ENCODE measurements at regions not wholly inside any gene's neighbourhood (a gene's known extent, or its start where the extent isn't known, plus 50 kb on each side); places are given as distances from the start of the nearest gene placed in this dataset.

- Histone ChIP-seq H3K36me3 (ENCODE audit: control insufficient read depth in 2 of 2, insufficient read depth in 1 of 2, low read length in 2 of 2) (no peaks in the 10 kb centered on the region), H3K9me3 (ENCODE audit: control insufficient read depth, insufficient read depth, low read depth, low read length) (no peaks in the 10 kb centered on the region), H3K27ac (ENCODE audit: extremely low read depth, low read depth, low read length) (no peak overlapping the region), H3K4me1 (ENCODE audit: control insufficient read depth, insufficient read depth, low read length) (no peaks in the 10 kb centered on the region), H3K4me3 (ENCODE audit: low read depth, low read length) (no peak overlapping the region)
- ChIA-PET CTCF (interaction anchor here (0.7 kb wide), 1 partner anchor 10 kb away, joined by 3 read pairs; no protein-coding TSS in a partner anchor), POLR2A (no interaction called here)
- no peak for TF ChIP-seq ZNF140 (tag by site-specific recombination; IDR thresholded peaks at IDR 0.05)
- no peak for TF ChIP-seq KLF8 (tag by site-specific recombination; IDR thresholded peaks at IDR 0.05)
- no peak for TF ChIP-seq ZNF157 (tag by site-specific recombination; IDR thresholded peaks at IDR 0.05)
- TF ChIP-seq ZBTB7A (tag by site-specific recombination; IDR thresholded peaks at IDR 0.05; ENCODE audit: low read depth), result no peak
- TF ChIP-seq ZNF221 (tag by site-specific recombination; IDR thresholded peaks at IDR 0.05; ENCODE audit: borderline replicate concordance), result no peak
- no peak for TF ChIP-seq ZXDB (tag by site-specific recombination; IDR thresholded peaks at IDR 0.05)
- no peak for TF ChIP-seq ZNF560 (tag by site-specific recombination; IDR thresholded peaks at IDR 0.05; ENCODE audit: borderline replicate concordance)
Observed at GRCh38 chr2:122639711-122640110, 884.3 kb downstream of the TSN start.

DNA sequence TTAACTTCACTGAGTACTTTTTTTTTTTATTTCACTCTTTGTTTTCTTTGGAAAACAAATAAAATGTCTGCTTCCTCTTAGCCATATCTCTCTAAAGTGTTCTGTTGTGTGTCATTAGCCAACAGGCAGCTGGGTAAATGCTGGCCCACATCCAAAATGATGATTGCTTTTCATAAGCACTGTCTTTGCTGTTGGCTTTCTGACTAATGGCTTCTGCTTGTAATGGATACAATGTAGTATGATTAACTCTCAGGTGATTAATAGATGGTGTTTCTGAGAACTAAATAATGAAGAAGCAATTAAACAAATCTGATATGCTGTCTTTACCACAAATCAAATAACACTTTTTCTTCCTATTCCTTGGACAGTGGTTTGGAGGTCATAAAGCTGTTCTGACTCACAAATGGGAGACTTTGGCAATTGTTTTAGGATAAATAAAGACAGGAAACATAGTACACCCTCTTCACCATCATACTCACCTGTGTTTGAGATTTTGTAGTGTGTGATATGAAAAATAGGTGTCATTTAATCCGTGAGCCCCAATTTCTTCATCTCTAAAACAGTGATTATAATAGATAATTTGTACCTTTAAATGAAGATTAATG, 888.4 kb downstream of the TSN start:
- no peak for TF ChIP-seq ZNF530 (tag by site-specific recombination; IDR thresholded peaks at IDR 0.05; ENCODE audit: low read depth)
- TF ChIP-seq ZNF274 (IDR thresholded peaks at IDR 0.05; ENCODE audit: low read length), result no peak
- TF ChIP-seq ZNF274 (tag by site-specific recombination; IDR thresholded peaks at IDR 0.05; ENCODE audit: borderline replicate concordance), result no peak
- no peak for TF ChIP-seq ZNF560 (tag by site-specific recombination; IDR thresholded peaks at IDR 0.05; ENCODE audit: borderline replicate concordance)
- TF ChIP-seq ZFP69B (tag by site-specific recombination; IDR thresholded peaks at IDR 0.05), result no peak
- POLR2A ChIA-PET, result no interaction called here
- no peak overlapping the region for H3K4me3 ChIP-seq (ENCODE audit: low read depth, low read length)
- H3K27ac ChIP-seq (ENCODE audit: extremely low read depth, low read depth, low read length), result no peak overlapping the region
- no peaks in the 10 kb centered on the region for H3K36me3 ChIP-seq (ENCODE audit: control insufficient read depth in 2 of 2, insufficient read depth in 1 of 2, low read length in 2 of 2)
- CTCF ChIA-PET, result no interaction called here
- no peaks in the 10 kb centered on the region for H3K4me1 ChIP-seq (ENCODE audit: control insufficient read depth, insufficient read depth, low read length)
- no peaks in the 10 kb centered on the region for H3K9me3 ChIP-seq (ENCODE audit: control insufficient read depth, insufficient read depth, low read depth, low read length)

DNA sequence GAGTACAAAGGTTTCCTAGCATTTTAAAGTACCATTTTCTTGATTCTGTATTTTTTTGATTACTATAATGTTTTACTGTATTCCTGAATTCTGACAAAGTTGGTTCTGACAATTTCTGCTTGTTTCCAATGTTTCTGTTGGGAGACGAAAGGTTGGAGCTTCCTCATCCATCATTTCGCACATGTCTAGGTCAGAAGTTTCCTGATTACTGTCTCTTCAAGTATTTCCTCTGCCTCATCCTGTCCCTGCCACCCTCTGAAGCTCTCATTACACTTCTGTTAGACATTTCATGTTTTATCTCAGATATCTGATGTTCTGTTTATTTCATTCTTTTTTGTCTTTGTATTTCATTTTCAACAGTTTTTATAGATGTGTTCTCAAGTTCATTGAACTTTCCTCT, 895.8 kb downstream of the TSN start:
- Histone ChIP-seq H3K9me3 (ENCODE audit: control insufficient read depth, insufficient read depth, low read depth, low read length) (no peaks in the 10 kb centered on the region), H3K27ac (ENCODE audit: extremely low read depth, low read depth, low read length) (no peak overlapping the region), H3K36me3 (ENCODE audit: control insufficient read depth in 2 of 2, insufficient read depth in 1 of 2, low read length in 2 of 2) (no peaks in the 10 kb centered on the region), H3K4me3 (ENCODE audit: low read depth, low read length) (no peak overlapping the region), H3K4me1 (ENCODE audit: control insufficient read depth, insufficient read depth, low read length) (no peaks in the 10 kb centered on the region)
- ChIA-PET CTCF (interaction anchor here (0.7 kb wide), 1 partner anchor 135 kb away, joined by 3 read pairs; no protein-coding TSS in a partner anchor), POLR2A (no interaction called here)
- TF ChIP-seq KLF8 (tag by site-specific recombination; IDR thresholded peaks at IDR 0.05) (no peak), ZNF398 (tag by site-specific recombination; IDR thresholded peaks at IDR 0.05) (no peak), ZNF777 (tag by site-specific recombination; IDR thresholded peaks at IDR 0.05; ENCODE audit: borderline replicate concordance) (no peak), ZNF624 (tag by site-specific recombination; IDR thresholded peaks at IDR 0.05) (no peak), SP3 (tag by site-specific recombination; IDR thresholded peaks at IDR 0.05) (no peak), CTCF (tag by site-specific recombination; IDR thresholded peaks at IDR 0.05) (no peak), ZNF221 (tag by site-specific recombination; IDR thresholded peaks at IDR 0.05; ENCODE audit: borderline replicate concordance) (no peak), ZNF174 (tag by site-specific recombination; IDR thresholded peaks at IDR 0.05) (no peak), ZNF776 (tag by site-specific recombination; IDR thresholded peaks at IDR 0.05; ENCODE audit: borderline replicate concordance) (no peak), ZNF248 (tag by site-specific recombination; IDR thresholded peaks at IDR 0.05) (no peak), ZNF394 (tag by site-specific recombination; IDR thresholded peaks at IDR 0.05; ENCODE audit: borderline replicate concordance) (no peak), ZNF433 (tag by site-specific recombination; IDR thresholded peaks at IDR 0.05; ENCODE audit: low read depth) (no peak)
- TF ChIP-seq, protein P1, sequence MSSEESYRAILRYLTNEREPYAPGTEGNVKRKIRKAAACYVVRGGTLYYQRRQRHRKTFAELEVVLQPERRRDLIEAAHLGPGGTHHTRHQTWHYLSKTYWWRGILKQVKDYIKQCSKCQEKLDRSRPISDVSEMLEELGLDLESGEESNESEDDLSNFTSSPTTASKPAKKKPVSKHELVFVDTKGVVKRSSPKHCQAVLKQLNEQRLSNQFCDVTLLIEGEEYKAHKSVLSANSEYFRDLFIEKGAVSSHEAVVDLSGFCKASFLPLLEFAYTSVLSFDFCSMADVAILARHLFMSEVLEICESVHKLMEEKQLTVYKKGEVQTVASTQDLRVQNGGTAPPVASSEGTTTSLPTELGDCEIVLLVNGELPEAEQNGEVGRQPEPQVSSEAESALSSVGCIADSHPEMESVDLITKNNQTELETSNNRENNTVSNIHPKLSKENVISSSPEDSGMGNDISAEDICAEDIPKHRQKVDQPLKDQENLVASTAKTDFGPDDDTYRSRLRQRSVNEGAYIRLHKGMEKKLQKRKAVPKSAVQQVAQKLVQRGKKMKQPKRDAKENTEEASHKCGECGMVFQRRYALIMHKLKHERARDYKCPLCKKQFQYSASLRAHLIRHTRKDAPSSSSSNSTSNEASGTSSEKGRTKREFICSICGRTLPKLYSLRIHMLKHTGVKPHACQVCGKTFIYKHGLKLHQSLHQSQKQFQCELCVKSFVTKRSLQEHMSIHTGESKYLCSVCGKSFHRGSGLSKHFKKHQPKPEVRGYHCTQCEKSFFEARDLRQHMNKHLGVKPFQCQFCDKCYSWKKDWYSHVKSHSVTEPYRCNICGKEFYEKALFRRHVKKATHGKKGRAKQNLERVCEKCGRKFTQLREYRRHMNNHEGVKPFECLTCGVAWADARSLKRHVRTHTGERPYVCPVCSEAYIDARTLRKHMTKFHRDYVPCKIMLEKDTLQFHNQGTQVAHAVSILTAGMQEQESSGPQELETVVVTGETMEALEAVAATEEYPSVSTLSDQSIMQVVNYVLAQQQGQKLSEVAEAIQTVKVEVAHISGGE (tag by site-specific recombination; conservative IDR thresholded peaks at IDR 0.05; ENCODE audit: low read depth), result no peak
- TF ChIP-seq, protein P2, sequence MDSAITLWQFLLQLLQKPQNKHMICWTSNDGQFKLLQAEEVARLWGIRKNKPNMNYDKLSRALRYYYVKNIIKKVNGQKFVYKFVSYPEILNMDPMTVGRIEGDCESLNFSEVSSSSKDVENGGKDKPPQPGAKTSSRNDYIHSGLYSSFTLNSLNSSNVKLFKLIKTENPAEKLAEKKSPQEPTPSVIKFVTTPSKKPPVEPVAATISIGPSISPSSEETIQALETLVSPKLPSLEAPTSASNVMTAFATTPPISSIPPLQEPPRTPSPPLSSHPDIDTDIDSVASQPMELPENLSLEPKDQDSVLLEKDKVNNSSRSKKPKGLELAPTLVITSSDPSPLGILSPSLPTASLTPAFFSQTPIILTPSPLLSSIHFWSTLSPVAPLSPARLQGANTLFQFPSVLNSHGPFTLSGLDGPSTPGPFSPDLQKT (IDR thresholded peaks at IDR 0.05; ENCODE audit: borderline replicate concordance, low read depth, low read length), result no peak
